ENCODE measurements at regions not wholly inside any gene's neighbourhood (a gene's known extent, or its start where the extent isn't known, plus 50 kb on each side); places are given as distances from the start of the nearest gene placed in this dataset.

- no peak overlapping the region for H3K4me3 ChIP-seq (ENCODE audit: low read depth, low read length, poor library complexity, severe bottlenecking)
- no peak for TF ChIP-seq CTCF (IDR thresholded peaks at IDR 0.05; ENCODE audit: low read length)
- TF ChIP-seq EZH2 (IDR thresholded peaks at IDR 0.05; ENCODE audit: borderline replicate concordance, low read length), result no peak
- no peaks in the 10 kb centered on the region for H3K4me1 ChIP-seq (ENCODE audit: insufficient read depth, low read length, severe bottlenecking)
- no peaks in the 10 kb centered on the region for H3K9me3 ChIP-seq (ENCODE audit: low read length)
- no peaks in the 10 kb centered on the region for H3K9me2 ChIP-seq (ENCODE audit: low read depth, low read length)
- no peaks in the 10 kb centered on the region for H4K20me1 ChIP-seq (ENCODE audit: insufficient read depth, low read length)
- no peak overlapping the region for H3K4me2 ChIP-seq (ENCODE audit: low read length)
- no peaks in the 10 kb centered on the region for H3K36me3 ChIP-seq (ENCODE audit: insufficient read depth, low read length)
- H3F3A ChIP-seq (ENCODE audit: insufficient read depth, low read length), result no peaks in the 10 kb centered on the region
- no peaks in the 10 kb centered on the region for H3K27me3 ChIP-seq (ENCODE audit: insufficient read depth, low read length)
- no peak overlapping the region for H3K27ac ChIP-seq (ENCODE audit: low read depth, low read length, poor library complexity, severe bottlenecking)
- H3K79me2 ChIP-seq (ENCODE audit: insufficient read depth, low read length), result no peaks in the 10 kb centered on the region
- H3K9ac ChIP-seq (ENCODE audit: low read length), result no peak overlapping the region
- H2AFZ ChIP-seq (ENCODE audit: low read length), result no peak overlapping the region
These were observed 185.5 kb downstream of the DMRT2 start for GRCh38 chr9:1235650-1236049.

GRCh38 chr9:1236061-1236460 lies 185.9 kb downstream of the DMRT2 start:
- no peak overlapping the region for H3K4me2 ChIP-seq (ENCODE audit: low read length)

GRCh38 chr9:1238407-1238806 lies 188.2 kb downstream of the DMRT2 start:
- Histone ChIP-seq H3K36me3 (ENCODE audit: insufficient read depth, low read length) (no peaks in the 10 kb centered on the region), H3K27ac (ENCODE audit: low read depth, low read length, poor library complexity, severe bottlenecking) (no peak overlapping the region), H3K9me3 (ENCODE audit: low read length) (no peaks in the 10 kb centered on the region), H3K27me3 (ENCODE audit: insufficient read depth, low read length) (no peaks in the 10 kb centered on the region), H3F3A (ENCODE audit: insufficient read depth, low read length) (no peaks in the 10 kb centered on the region), H3K9ac (ENCODE audit: low read length) (no peak overlapping the region), H3K79me2 (ENCODE audit: insufficient read depth, low read length) (no peaks in the 10 kb centered on the region), H3K4me1 (ENCODE audit: insufficient read depth, low read length, severe bottlenecking) (no peaks in the 10 kb centered on the region), H3K4me3 (ENCODE audit: low read depth, low read length, poor library complexity, severe bottlenecking) (no peak overlapping the region), H4K20me1 (ENCODE audit: insufficient read depth, low read length) (no peaks in the 10 kb centered on the region), H3K9me2 (ENCODE audit: low read depth, low read length) (no peaks in the 10 kb centered on the region), H3K4me2 (ENCODE audit: low read length) (no peak overlapping the region), H2AFZ (ENCODE audit: low read length) (no peak overlapping the region)
- TF ChIP-seq EZH2 (IDR thresholded peaks at IDR 0.05; ENCODE audit: borderline replicate concordance, low read length), result no peak
- TF ChIP-seq CTCF (IDR thresholded peaks at IDR 0.05; ENCODE audit: low read length), result no peak

More at GRCh38 chr9:1236061-1236460, 185.9 kb downstream of the DMRT2 start:
- Histone ChIP-seq H3K9me3 (ENCODE audit: low read length) (no peaks in the 10 kb centered on the region), H4K20me1 (ENCODE audit: insufficient read depth, low read length) (no peaks in the 10 kb centered on the region), H3K79me2 (ENCODE audit: insufficient read depth, low read length) (no peaks in the 10 kb centered on the region), H3F3A (ENCODE audit: insufficient read depth, low read length) (no peaks in the 10 kb centered on the region), H3K27me3 (ENCODE audit: insufficient read depth, low read length) (no peaks in the 10 kb centered on the region), H3K9me2 (ENCODE audit: low read depth, low read length) (no peaks in the 10 kb centered on the region), H3K9ac (ENCODE audit: low read length) (no peak overlapping the region), H3K36me3 (ENCODE audit: insufficient read depth, low read length) (no peaks in the 10 kb centered on the region), H3K27ac (ENCODE audit: low read depth, low read length, poor library complexity, severe bottlenecking) (no peak overlapping the region), H2AFZ (ENCODE audit: low read length) (no peak overlapping the region), H3K4me3 (ENCODE audit: low read depth, low read length, poor library complexity, severe bottlenecking) (no peak overlapping the region), H3K4me1 (ENCODE audit: insufficient read depth, low read length, severe bottlenecking) (no peaks in the 10 kb centered on the region)
- TF ChIP-seq CTCF (IDR thresholded peaks at IDR 0.05; ENCODE audit: low read length) (no peak), EZH2 (IDR thresholded peaks at IDR 0.05; ENCODE audit: borderline replicate concordance, low read length) (no peak)

Data from OCI-LY1 (cell line).